A673 (cell line): ENCODE measurements at regions not wholly inside any gene's neighbourhood (a gene's known extent, or its start where the extent isn't known, plus 50 kb on each side); places are given as distances from the start of the nearest gene placed in this dataset.

Experiments
- CTCF ChIP-seq: fragments of 300-800, 200-600 bp; sonication (generic); conservative IDR thresholded peaks from 2 replicates; pipeline ENCODE4 v1.5.1; 2017; ENCODE audit warnings: low read depth, mild to moderate bottlenecking, antibody characterized with exemption, low read length, moderate library complexity, mixed read lengths
- EZH2 ChIP-seq: fragments of 200-600 bp; sonication (generic); IDR thresholded peaks from 2 replicates; pipeline ENCODE4 v1.6.1; 2017; ENCODE audit warnings: borderline replicate concordance, low read depth, mild to moderate bottlenecking, mixed read lengths, antibody characterized with exemption, low read length; ENCODE audit not compliant: poor library complexity, severe bottlenecking

GRCh38 chr5:163619951-163620350, 114.5 kb downstream of the MAT2B start:
- TF ChIP-seq CTCF (no peak), EZH2 (no peak)
